ENCODE measurements at regions not wholly inside any gene's neighbourhood (a gene's known extent, or its start where the extent isn't known, plus 50 kb on each side); places are given as distances from the start of the nearest gene placed in this dataset.

DNA sequence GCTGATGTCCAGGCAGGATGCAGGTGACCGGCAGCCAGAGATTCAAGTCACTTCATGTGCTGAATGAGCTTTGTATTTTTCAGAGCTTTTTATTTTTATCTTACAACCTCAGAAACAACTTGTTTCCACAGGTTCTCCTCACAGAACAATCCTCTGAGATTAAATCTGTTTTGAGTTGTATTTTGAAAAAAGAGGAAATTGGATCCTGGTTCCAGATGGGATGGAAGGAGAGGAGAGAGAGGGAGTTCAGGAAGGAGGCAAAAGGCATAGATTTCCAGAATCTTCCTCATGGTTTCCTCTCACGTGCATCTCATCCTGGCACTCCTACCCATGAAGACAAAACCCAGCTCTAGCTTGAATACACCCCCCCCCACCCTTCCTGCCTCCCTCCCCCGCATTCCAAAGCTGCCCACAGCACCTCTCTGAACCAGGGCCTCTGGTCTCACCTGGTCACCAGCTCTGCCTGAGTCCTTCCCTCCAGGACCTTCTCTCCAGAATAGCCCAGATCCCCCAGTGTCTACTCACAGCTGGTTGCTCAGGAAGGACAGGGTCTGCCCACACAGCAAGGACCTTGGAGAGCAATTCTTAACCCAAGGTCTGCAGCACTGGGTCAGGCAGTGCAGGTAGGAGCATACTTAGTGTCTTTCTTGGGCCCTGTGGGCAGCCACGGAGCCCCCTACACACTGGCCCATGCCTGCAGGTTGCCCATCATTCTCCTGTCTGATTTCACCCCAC is 104.7 kb downstream of the ZFP36L2 start:
- Histone ChIP-seq H3K4me2 (ENCODE audit: low read length) (no peak overlapping the region), H3K36me3 (ENCODE audit: control insufficient read depth, low read length) (no peaks in the 10 kb centered on the region), H3K4me1 (ENCODE audit: control insufficient read depth, low read length) (peaks cover 30% of the 10 kb centered on the region), H3K9me3 (ENCODE audit: control insufficient read depth, insufficient read depth, low read length) (no peaks in the 10 kb centered on the region), H3K27ac (ENCODE audit: low read depth, low read length) (no peak overlapping the region), H3K4me3 (ENCODE audit: low read length) (no peak overlapping the region), H3K27me3 (ENCODE audit: control insufficient read depth, low read length) (no peaks in the 10 kb centered on the region), H3F3A (ENCODE audit: control insufficient read depth, insufficient read depth) (0 out of 2 replicates have a peak, but pooled peaks cover 5% of the 10 kb centered on the region), H4K20me1 (ENCODE audit: control insufficient read depth, insufficient read depth, low read depth, low read length) (no peaks in the 10 kb centered on the region), H3K79me2 (ENCODE audit: control insufficient read depth, low read length) (no peaks in the 10 kb centered on the region), H3K9me2 (replicated peaks; ENCODE audit: control insufficient read depth, low read length) (no peaks in the 10 kb centered on the region)
- TF ChIP-seq, protein P1, sequence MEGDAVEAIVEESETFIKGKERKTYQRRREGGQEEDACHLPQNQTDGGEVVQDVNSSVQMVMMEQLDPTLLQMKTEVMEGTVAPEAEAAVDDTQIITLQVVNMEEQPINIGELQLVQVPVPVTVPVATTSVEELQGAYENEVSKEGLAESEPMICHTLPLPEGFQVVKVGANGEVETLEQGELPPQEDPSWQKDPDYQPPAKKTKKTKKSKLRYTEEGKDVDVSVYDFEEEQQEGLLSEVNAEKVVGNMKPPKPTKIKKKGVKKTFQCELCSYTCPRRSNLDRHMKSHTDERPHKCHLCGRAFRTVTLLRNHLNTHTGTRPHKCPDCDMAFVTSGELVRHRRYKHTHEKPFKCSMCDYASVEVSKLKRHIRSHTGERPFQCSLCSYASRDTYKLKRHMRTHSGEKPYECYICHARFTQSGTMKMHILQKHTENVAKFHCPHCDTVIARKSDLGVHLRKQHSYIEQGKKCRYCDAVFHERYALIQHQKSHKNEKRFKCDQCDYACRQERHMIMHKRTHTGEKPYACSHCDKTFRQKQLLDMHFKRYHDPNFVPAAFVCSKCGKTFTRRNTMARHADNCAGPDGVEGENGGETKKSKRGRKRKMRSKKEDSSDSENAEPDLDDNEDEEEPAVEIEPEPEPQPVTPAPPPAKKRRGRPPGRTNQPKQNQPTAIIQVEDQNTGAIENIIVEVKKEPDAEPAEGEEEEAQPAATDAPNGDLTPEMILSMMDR (IDR thresholded peaks at IDR 0.05; ENCODE audit: low read depth, low read length, poor library complexity, severe bottlenecking), result no peak
- no peak for TF ChIP-seq EZH2phosphoT487 (IDR thresholded peaks at IDR 0.05; ENCODE audit: borderline replicate concordance, low read length)

DNA sequence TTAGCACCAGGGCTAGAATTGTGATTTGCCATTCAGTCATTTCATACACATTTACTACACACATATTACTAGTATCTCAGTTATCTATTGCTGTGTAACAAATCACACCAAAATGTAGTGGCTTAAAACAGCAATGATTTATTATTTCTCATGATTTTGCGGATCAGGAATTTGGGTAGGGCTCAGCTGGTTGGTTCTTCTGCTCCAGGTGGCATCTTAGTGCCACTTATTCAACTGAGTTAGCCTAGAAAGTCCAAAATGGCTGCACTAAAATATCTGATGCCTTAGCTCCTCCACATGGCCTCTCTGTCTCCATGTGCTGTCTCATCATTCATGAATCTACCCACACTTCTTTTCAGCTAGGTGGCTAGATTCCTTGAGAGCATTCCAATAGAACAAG is 107.1 kb downstream of the ZFP36L2 start:
- no peak for TF ChIP-seq EZH2phosphoT487 (IDR thresholded peaks at IDR 0.05; ENCODE audit: borderline replicate concordance, low read length)
- TF ChIP-seq, protein P1 (IDR thresholded peaks at IDR 0.05; ENCODE audit: low read depth, low read length, poor library complexity, severe bottlenecking), result no peak
- no peaks in the 10 kb centered on the region for H3K79me2 ChIP-seq (ENCODE audit: control insufficient read depth, low read length)
- no peak overlapping the region for H3K27ac ChIP-seq (ENCODE audit: low read depth, low read length)
- no peaks in the 10 kb centered on the region for H3K9me2 ChIP-seq (replicated peaks; ENCODE audit: control insufficient read depth, low read length)
- H3K27me3 ChIP-seq (ENCODE audit: control insufficient read depth, low read length), result no peaks in the 10 kb centered on the region
- no peaks in the 10 kb centered on the region for H4K20me1 ChIP-seq (ENCODE audit: control insufficient read depth, insufficient read depth, low read depth, low read length)
- no peak overlapping the region for H3K4me2 ChIP-seq (ENCODE audit: low read length)
- H3K4me1 ChIP-seq (ENCODE audit: control insufficient read depth, low read length), result peaks cover 6% of the 10 kb centered on the region
- no peaks in the 10 kb centered on the region for H3K36me3 ChIP-seq (ENCODE audit: control insufficient read depth, low read length)
- no peaks in the 10 kb centered on the region for H3K9me3 ChIP-seq (ENCODE audit: control insufficient read depth, insufficient read depth, low read length)
- H3K4me3 ChIP-seq (ENCODE audit: low read length), result no peak overlapping the region
- H3F3A ChIP-seq (ENCODE audit: control insufficient read depth, insufficient read depth), result no peaks in the 10 kb centered on the region

DNA sequence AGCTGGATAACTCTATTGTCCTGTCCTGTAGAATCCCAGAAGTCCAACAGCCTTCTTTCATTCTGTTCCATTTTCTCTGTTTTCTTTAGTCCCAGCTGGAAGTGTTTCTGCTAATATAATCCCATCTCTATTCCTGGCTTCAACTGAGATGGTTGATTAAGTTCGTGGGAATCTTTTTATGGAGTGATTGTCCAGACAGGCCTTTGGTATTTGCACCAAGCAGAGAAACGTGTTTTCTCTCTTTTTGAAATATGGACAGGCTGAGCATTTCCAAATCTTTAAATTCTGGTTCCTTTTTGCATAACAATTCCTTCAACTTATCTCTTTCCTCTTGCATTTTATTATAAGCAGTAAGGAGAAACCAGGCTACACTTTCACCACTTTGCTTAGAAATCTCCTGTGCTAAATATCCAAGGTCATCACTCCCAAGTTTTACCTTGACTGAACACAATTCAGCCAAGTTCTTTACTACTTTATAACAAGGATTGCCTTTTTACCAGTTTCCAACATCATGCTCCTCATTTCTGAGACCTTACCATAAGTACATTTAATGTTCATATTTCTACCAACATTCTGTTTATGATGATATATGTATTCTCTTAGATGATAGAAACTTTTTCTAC is 108.8 kb downstream of the ZFP36L2 start:
- Histone ChIP-seq H3K4me3 (ENCODE audit: low read length) (no peak overlapping the region), H3K36me3 (ENCODE audit: control insufficient read depth, low read length) (no peaks in the 10 kb centered on the region), H3K4me1 (ENCODE audit: control insufficient read depth, low read length) (no peaks in the 10 kb centered on the region), H3K27ac (ENCODE audit: low read depth, low read length) (no peak overlapping the region), H3K9me3 (ENCODE audit: control insufficient read depth, insufficient read depth, low read length) (no peaks in the 10 kb centered on the region), H3K9me2 (replicated peaks; ENCODE audit: control insufficient read depth, low read length) (no peaks in the 10 kb centered on the region), H3K4me2 (ENCODE audit: low read length) (no peak overlapping the region), H4K20me1 (ENCODE audit: control insufficient read depth, insufficient read depth, low read depth, low read length) (no peaks in the 10 kb centered on the region), H3K79me2 (ENCODE audit: control insufficient read depth, low read length) (no peaks in the 10 kb centered on the region), H3K27me3 (ENCODE audit: control insufficient read depth, low read length) (no peaks in the 10 kb centered on the region), H3F3A (ENCODE audit: control insufficient read depth, insufficient read depth) (no peaks in the 10 kb centered on the region)
- TF ChIP-seq, protein P1 (IDR thresholded peaks at IDR 0.05; ENCODE audit: low read depth, low read length, poor library complexity, severe bottlenecking), result no peak
- TF ChIP-seq EZH2phosphoT487 (IDR thresholded peaks at IDR 0.05; ENCODE audit: borderline replicate concordance, low read length), result no peak
